ENCODE measurements at regions not wholly inside any gene's neighbourhood (a gene's known extent, or its start where the extent isn't known, plus 50 kb on each side); places are given as distances from the start of the nearest gene placed in this dataset.

DNA sequence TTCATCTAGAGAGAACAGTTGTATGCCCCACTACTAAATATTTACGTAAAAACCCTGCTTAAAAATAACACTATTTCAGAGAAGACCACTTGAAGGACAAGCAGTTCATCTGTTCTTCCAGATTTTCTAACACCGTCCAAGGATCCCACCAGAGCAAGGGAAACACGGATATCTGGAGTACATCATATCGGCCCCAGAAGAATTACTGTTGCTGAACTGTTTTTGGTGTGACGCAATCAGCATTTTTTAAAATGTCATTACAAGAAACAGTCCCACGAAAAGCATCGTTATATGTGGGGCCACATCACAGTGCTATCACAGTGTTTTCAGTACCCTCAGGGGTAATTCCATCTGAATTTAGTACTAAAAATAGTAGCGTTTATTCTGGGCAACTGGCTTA, 134.5 kb upstream of the PKDCC start:
- SMC1A ChIA-PET (ENCODE audit: uncharacterized antibody, unreplicated experiment): interaction anchor here (0.6 kb wide), 1 partner anchor 8 kb away, joined by 3 read pairs; no protein-coding TSS in a partner anchor
- POLR2A ChIA-PET: no interaction called here
- no TSS peak for BruUV-seq (replicated peaks)

More for the DNA sequence above, 134.5 kb upstream of the PKDCC start:
- FAIRE-seq (no peak), DNase-seq (ENCODE audit: low read depth, low spot score) (no peak), ATAC-seq (no peak)
- Histone ChIP-seq H4K20me1 (ENCODE audit: control insufficient read depth, insufficient read depth) (no peaks in the 10 kb centered on the region), H3K9me3 (replicated peaks; ENCODE audit: control insufficient read depth, insufficient read depth, low read length) (no peaks in the 10 kb centered on the region; the same call in 2 of the 3 replicates), H3K4me1 (ENCODE audit: control insufficient read depth, insufficient read depth, low read length) (no peaks in the 10 kb centered on the region), H3K79me2 (ENCODE audit: control insufficient read depth, insufficient read depth, low read length) (no peaks in the 10 kb centered on the region), H3K36me3 (ENCODE audit: control insufficient read depth in 2 of 2, insufficient read depth in 2 of 2, low read length in 1 of 2) (no peaks in the 10 kb centered on the region), H3K27me3 (replicated peaks in 1 of 2; ENCODE audit: control insufficient read depth in 2 of 2, insufficient read depth in 2 of 2, low read length in 1 of 2) (peaks cover 0 to 2% of the 10 kb centered on the region in 2 experiments; a peak in 1 of 4 replicates), H3K27ac (ENCODE audit: control insufficient read depth, insufficient read depth) (no peak overlapping the region), H3K4me2 (ENCODE audit: control insufficient read depth, insufficient read depth) (no peak overlapping the region), H2AFZ (ENCODE audit: control insufficient read depth, low read depth, low read length) (no peak overlapping the region), H3K9ac (ENCODE audit: control insufficient read depth, insufficient read depth, low read length) (no peak overlapping the region), H3K4me3 (no peak overlapping the region)
- WGBS (ENCODE audit: insufficient coverage, insufficient replicate concordance, low lambda C conversion rate, missing lambda C conversion rate): 60% methylated on average over 8 of the region's 8 CpGs
- RAD21 ChIA-PET (ENCODE audit: unreplicated experiment): no interaction called here
- intact Hi-C loops (cut with micrococcal nuclease; ENCODE audit: unreplicated experiment): no loop called here
- CTCF ChIA-PET: no interaction called here
- TF ChIP-seq NFIC (IDR thresholded peaks at IDR 0.05; ENCODE audit: low read depth, low read length) (no peak), BCL11A (IDR thresholded peaks at IDR 0.05; ENCODE audit: low read depth, low read length) (no peak), SPI1 (IDR thresholded peaks at IDR 0.05; ENCODE audit: borderline replicate concordance, insufficient read depth, low read depth, low read length) (no peak), MYC (IDR thresholded peaks at IDR 0.05; ENCODE audit: insufficient read depth, insufficient read length, insufficient replicate concordance, low read length, severe bottlenecking) (no peak), EP300 (IDR thresholded peaks at IDR 0.05; ENCODE audit: borderline replicate concordance in 1 of 2, control insufficient read depth in 1 of 2, low read depth in 2 of 2, low read length in 2 of 2) (no peak), ZNF217 (IDR thresholded peaks at IDR 0.05) (no peak), NR2C2 (IDR thresholded peaks at IDR 0.05; ENCODE audit: borderline replicate concordance, control insufficient read depth, insufficient read length, low read depth) (no peak), PAX8 (IDR thresholded peaks at IDR 0.05) (no peak), SUZ12 (IDR thresholded peaks at IDR 0.05; ENCODE audit: unreplicated experiment) (no peak), ETV6 (conservative IDR thresholded peaks at IDR 0.05 in 1 of 2, IDR thresholded peaks at IDR 0.05 in 1 of 2; ENCODE audit: borderline replicate concordance in 1 of 2, low read depth in 1 of 2) (no peak), RFX5 (IDR thresholded peaks at IDR 0.05; ENCODE audit: low read depth, low read length) (no peak)
- TF ChIP-seq, protein P1, sequence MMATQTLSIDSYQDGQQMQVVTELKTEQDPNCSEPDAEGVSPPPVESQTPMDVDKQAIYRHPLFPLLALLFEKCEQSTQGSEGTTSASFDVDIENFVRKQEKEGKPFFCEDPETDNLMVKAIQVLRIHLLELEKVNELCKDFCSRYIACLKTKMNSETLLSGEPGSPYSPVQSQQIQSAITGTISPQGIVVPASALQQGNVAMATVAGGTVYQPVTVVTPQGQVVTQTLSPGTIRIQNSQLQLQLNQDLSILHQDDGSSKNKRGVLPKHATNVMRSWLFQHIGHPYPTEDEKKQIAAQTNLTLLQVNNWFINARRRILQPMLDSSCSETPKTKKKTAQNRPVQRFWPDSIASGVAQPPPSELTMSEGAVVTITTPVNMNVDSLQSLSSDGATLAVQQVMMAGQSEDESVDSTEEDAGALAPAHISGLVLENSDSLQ (IDR thresholded peaks at IDR 0.05): no peak
- TF ChIP-seq, protein P2, sequence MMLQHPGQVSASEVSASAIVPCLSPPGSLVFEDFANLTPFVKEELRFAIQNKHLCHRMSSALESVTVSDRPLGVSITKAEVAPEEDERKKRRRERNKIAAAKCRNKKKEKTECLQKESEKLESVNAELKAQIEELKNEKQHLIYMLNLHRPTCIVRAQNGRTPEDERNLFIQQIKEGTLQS (IDR thresholded peaks at IDR 0.05; ENCODE audit: borderline replicate concordance, extremely low read depth, low read depth, low read length): no peak
- TF ChIP-seq, protein P3, sequence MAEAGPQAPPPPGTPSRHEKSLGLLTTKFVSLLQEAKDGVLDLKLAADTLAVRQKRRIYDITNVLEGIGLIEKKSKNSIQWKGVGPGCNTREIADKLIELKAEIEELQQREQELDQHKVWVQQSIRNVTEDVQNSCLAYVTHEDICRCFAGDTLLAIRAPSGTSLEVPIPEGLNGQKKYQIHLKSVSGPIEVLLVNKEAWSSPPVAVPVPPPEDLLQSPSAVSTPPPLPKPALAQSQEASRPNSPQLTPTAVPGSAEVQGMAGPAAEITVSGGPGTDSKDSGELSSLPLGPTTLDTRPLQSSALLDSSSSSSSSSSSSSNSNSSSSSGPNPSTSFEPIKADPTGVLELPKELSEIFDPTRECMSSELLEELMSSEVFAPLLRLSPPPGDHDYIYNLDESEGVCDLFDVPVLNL (IDR thresholded peaks at IDR 0.05; ENCODE audit: low read depth, low read length): no peak
- in situ Hi-C loops (cut with MboI): no loop called here

Data from GM12878 (cell line).